ENCODE measurements at regions not wholly inside any gene's neighbourhood (a gene's known extent, or its start where the extent isn't known, plus 50 kb on each side); places are given as distances from the start of the nearest gene placed in this dataset.
"Not testable (repeated sequence)": the region's sequence is repeated elsewhere in the genome, so short reads cannot be mapped to it uniquely, and the experiment has no call there.

DNA sequence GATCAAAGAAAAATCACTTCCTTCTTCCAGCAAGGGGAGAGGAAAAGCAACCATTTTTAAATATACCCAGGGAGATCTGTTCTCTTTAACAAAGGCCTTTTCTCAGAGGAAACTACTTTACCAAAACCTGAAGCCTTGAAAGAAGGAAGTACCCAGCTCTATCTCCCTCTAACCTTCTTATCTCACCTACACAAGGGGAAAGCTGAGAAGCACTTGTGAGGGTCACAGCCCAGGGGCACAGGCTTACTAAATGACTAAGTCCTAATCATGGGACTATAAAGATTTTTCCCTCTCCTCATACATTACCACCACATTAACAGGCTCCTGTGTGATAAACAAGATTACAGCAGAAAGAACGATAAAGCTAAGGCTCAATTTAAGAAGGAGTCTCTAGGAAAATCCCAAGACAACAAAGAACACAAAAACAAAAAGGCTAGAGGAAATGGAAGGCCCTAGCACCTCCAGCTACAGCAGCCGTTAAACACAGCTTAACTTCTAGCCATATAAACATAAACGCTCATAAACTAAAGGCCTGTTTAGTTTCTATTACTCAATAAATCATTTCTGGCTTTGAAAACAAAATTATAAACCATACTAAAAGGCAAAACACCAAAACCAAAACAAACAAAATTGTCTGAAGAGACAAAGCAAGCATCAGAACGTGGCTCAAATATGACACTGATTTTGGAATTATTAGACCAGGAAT, 284.9 kb upstream of the ECI2 start:
- WGBS, result 76% methylated on average over 4 of the region's 4 CpGs
- H3K27ac ChIP-seq (ENCODE audit: low read length, poor library complexity, severe bottlenecking), result no peak overlapping the region

DNA sequence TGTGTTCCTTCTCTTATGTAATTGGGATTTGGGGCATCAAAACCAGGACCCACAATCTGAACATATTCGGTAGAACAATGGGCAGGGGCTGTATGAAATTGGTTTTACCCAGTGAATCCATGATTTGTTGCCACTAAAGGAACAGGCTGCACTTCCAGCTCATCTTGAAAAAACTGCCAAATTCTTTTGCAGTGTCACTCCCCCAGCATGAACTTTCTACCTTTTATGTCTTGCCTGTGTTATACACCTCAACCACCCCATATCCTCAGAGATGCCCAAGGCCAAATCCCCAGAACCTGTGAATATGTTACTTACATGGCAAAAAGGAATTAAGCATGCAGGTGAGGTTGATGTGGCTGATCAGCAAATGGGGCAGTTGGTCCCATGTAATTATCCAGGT, 280.2 kb upstream of the ECI2 start:
- Histone ChIP-seq H4K8ac (ENCODE audit: low read length) (no peak overlapping the region), H3K9ac (ENCODE audit: low read length) (no peak overlapping the region), H2BK120ac (ENCODE audit: low read depth, low read length) (no peak overlapping the region), H2AFZ (ENCODE audit: low read depth, low read length) (no peak overlapping the region), H4K91ac (ENCODE audit: low read length) (no peak overlapping the region), H2BK5ac (ENCODE audit: low read depth, low read length, poor library complexity, severe bottlenecking) (no peak overlapping the region), H3K27ac (ENCODE audit: low read length, poor library complexity, severe bottlenecking) (no peak overlapping the region), H3K14ac (ENCODE audit: low read length in 2 of 2) (no peak overlapping the region), H2BK12ac (ENCODE audit: low read length in 2 of 2) (no peak overlapping the region), H3K18ac (ENCODE audit: low read depth in 1 of 2, low read length in 2 of 2) (no peak overlapping the region), H3K79me1 (replicated peaks; ENCODE audit: low read length, poor library complexity, severe bottlenecking) (no peaks in the 10 kb centered on the region), H3K23ac (ENCODE audit: low read length in 2 of 2) (no peak overlapping the region), H2BK15ac (ENCODE audit: low read depth, poor library complexity, severe bottlenecking) (no peak overlapping the region), H3K36me3 (ENCODE audit: control insufficient read depth in 1 of 2, insufficient read depth in 2 of 2, low read depth in 1 of 2, low read length in 2 of 2) (no peaks in the 10 kb centered on the region), H3K4me3 (ENCODE audit: insufficient read depth in 1 of 2, low read depth in 1 of 2, low read length in 2 of 2) (no peak overlapping the region), H2AK5ac (ENCODE audit: low read length, severe bottlenecking) (no peak overlapping the region), H3K4me2 (ENCODE audit: low read length, poor library complexity, severe bottlenecking) (no peak overlapping the region), H3K4me1 (ENCODE audit: control insufficient read depth, insufficient read depth, low read depth, low read length) (no peaks in the 10 kb centered on the region), H3K27me3 (ENCODE audit: control insufficient read depth in 1 of 2, insufficient read depth in 1 of 2, low read length in 2 of 2) (no peaks in the 10 kb centered on the region), H3K4ac (ENCODE audit: low read depth in 1 of 2, low read length in 2 of 2) (no peak overlapping the region), H3K9me3 (ENCODE audit: control insufficient read depth, low read length) (no peaks in the 10 kb centered on the region)
- no peak for DNase-seq
- 71% methylated on average over 1 of the region's 1 CpG for WGBS

More for the DNA sequence above, 284.9 kb upstream of the ECI2 start:
- H3K18ac ChIP-seq (ENCODE audit: low read depth in 1 of 2, low read length in 2 of 2), result no peak overlapping the region
- no peak overlapping the region for H2AFZ ChIP-seq (ENCODE audit: low read depth, low read length)
- H3K14ac ChIP-seq (ENCODE audit: low read length in 2 of 2), result no peak overlapping the region
- H3K9me3 ChIP-seq (ENCODE audit: control insufficient read depth, low read length), result no peaks in the 10 kb centered on the region
- no peaks in the 10 kb centered on the region for H3K4me1 ChIP-seq (ENCODE audit: control insufficient read depth, insufficient read depth, low read depth, low read length)
- H3K27me3 ChIP-seq (ENCODE audit: control insufficient read depth in 1 of 2, insufficient read depth in 1 of 2, low read length in 2 of 2), result no peaks in the 10 kb centered on the region
- no peak overlapping the region for H3K4ac ChIP-seq (ENCODE audit: low read depth in 1 of 2, low read length in 2 of 2)
- H2BK12ac ChIP-seq (ENCODE audit: low read length in 2 of 2), result no peak overlapping the region
- H2BK120ac ChIP-seq (ENCODE audit: low read depth, low read length), result no peak overlapping the region
- DNase-seq, result no peak
- H2BK5ac ChIP-seq (ENCODE audit: low read depth, low read length, poor library complexity, severe bottlenecking), result no peak overlapping the region
- no peak overlapping the region for H3K9ac ChIP-seq (ENCODE audit: low read length)
- no peak overlapping the region for H3K23ac ChIP-seq (ENCODE audit: low read length in 2 of 2)
- no peak overlapping the region for H4K8ac ChIP-seq (ENCODE audit: low read length)
- no peak overlapping the region for H2AK5ac ChIP-seq (ENCODE audit: low read length, severe bottlenecking)
- H2BK15ac ChIP-seq (ENCODE audit: low read depth, poor library complexity, severe bottlenecking), result no peak overlapping the region
- H4K91ac ChIP-seq (ENCODE audit: low read length), result no peak overlapping the region
- no peaks in the 10 kb centered on the region for H3K36me3 ChIP-seq (ENCODE audit: control insufficient read depth in 1 of 2, insufficient read depth in 2 of 2, low read depth in 1 of 2, low read length in 2 of 2)
- no peak overlapping the region for H3K4me2 ChIP-seq (ENCODE audit: low read length, poor library complexity, severe bottlenecking)
- H3K4me3 ChIP-seq (ENCODE audit: insufficient read depth in 1 of 2, low read depth in 1 of 2, low read length in 2 of 2), result no peak overlapping the region
- H3K79me1 ChIP-seq (replicated peaks; ENCODE audit: low read length, poor library complexity, severe bottlenecking), result no peaks in the 10 kb centered on the region

DNA sequence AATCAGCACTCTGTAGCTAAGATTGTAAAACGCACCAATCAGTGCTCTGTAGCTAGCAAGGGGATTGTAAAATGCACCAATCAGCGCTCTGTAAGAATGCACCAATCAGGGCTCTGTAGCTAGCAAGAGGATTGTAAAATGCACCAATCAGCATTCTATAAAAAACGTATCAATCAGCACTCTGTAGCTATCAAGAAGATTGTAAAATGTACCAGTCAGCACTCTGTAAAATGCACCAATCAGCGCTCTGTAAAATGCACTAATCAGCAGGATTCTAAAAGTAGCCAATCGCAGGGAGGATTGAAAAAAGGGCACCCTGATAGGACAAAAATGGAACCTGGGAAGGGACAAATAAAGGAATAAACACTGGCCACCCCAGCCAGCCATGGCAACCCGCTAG, 278.7 kb upstream of the ECI2 start:
- not testable (repeated sequence) for H4K91ac ChIP-seq (ENCODE audit: low read length); H3K4me3 ChIP-seq (ENCODE audit: insufficient read depth in 1 of 2, low read depth in 1 of 2, low read length in 2 of 2); DNase-seq; H3K23ac ChIP-seq (ENCODE audit: low read length in 2 of 2); H2BK15ac ChIP-seq (ENCODE audit: low read depth, poor library complexity, severe bottlenecking); H2AFZ ChIP-seq (ENCODE audit: low read depth, low read length); H2BK120ac ChIP-seq (ENCODE audit: low read depth, low read length); H4K8ac ChIP-seq (ENCODE audit: low read length); H3K79me1 ChIP-seq (replicated peaks; ENCODE audit: low read length, poor library complexity, severe bottlenecking); H3K9me3 ChIP-seq (ENCODE audit: control insufficient read depth, low read length); H2BK5ac ChIP-seq (ENCODE audit: low read depth, low read length, poor library complexity, severe bottlenecking); H3K27me3 ChIP-seq (ENCODE audit: control insufficient read depth in 1 of 2, insufficient read depth in 1 of 2, low read length in 2 of 2); H3K14ac ChIP-seq (ENCODE audit: low read length in 2 of 2); H2AK5ac ChIP-seq (ENCODE audit: low read length, severe bottlenecking); H3K18ac ChIP-seq (ENCODE audit: low read depth in 1 of 2, low read length in 2 of 2); H3K9ac ChIP-seq (ENCODE audit: low read length); H3K27ac ChIP-seq (ENCODE audit: low read length, poor library complexity, severe bottlenecking); H3K4me2 ChIP-seq (ENCODE audit: low read length, poor library complexity, severe bottlenecking); H3K4me1 ChIP-seq (ENCODE audit: control insufficient read depth, insufficient read depth, low read depth, low read length); H2BK12ac ChIP-seq (ENCODE audit: low read length in 2 of 2); H3K36me3 ChIP-seq (ENCODE audit: control insufficient read depth in 1 of 2, insufficient read depth in 2 of 2, low read depth in 1 of 2, low read length in 2 of 2); H3K4ac ChIP-seq (ENCODE audit: low read depth in 1 of 2, low read length in 2 of 2)
- WGBS, result 93% methylated on average over 6 of the region's 6 CpGs

DNA sequence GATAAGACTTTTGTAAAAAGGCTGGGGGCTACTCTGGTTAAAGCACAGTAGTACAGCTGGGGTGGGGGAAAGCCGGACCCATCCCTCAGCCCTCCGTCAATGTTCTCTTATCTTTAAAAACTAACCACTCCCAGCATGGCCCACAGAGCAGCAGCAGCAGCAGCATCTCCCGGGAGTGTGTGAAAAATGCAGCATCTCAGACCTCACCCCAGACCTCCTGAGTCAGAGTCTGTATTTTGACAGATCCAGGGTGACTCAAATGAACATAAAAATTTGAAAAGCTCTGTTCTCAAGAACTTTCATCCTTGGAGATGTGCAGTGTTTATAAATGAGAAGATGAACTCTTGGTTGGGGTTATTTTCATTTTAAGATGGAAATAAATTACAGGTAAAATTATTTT, 277.7 kb upstream of the ECI2 start:
- no peak overlapping the region for H4K8ac ChIP-seq (ENCODE audit: low read length)
- no peak overlapping the region for H3K4ac ChIP-seq (ENCODE audit: low read depth in 1 of 2, low read length in 2 of 2)
- no peaks in the 10 kb centered on the region for H3K36me3 ChIP-seq (ENCODE audit: control insufficient read depth in 1 of 2, insufficient read depth in 2 of 2, low read depth in 1 of 2, low read length in 2 of 2)
- H3K9ac ChIP-seq (ENCODE audit: low read length), result no peak overlapping the region
- no peaks in the 10 kb centered on the region for H3K4me1 ChIP-seq (ENCODE audit: control insufficient read depth, insufficient read depth, low read depth, low read length)
- H2BK12ac ChIP-seq (ENCODE audit: low read length in 2 of 2), result no peak overlapping the region
- no peak overlapping the region for H2BK5ac ChIP-seq (ENCODE audit: low read depth, low read length, poor library complexity, severe bottlenecking)
- H2BK15ac ChIP-seq (ENCODE audit: low read depth, poor library complexity, severe bottlenecking), result no peak overlapping the region
- H3K79me1 ChIP-seq (replicated peaks; ENCODE audit: low read length, poor library complexity, severe bottlenecking), result no peaks in the 10 kb centered on the region
- no peak overlapping the region for H3K18ac ChIP-seq (ENCODE audit: low read depth in 1 of 2, low read length in 2 of 2)
- no peak overlapping the region for H3K27ac ChIP-seq (ENCODE audit: low read length, poor library complexity, severe bottlenecking)
- H3K14ac ChIP-seq (ENCODE audit: low read length in 2 of 2), result no peak overlapping the region
- no peak overlapping the region for H2AFZ ChIP-seq (ENCODE audit: low read depth, low read length)
- H3K9me3 ChIP-seq (ENCODE audit: control insufficient read depth, low read length), result no peaks in the 10 kb centered on the region
- DNase-seq, result peak; percentile 49
- H2BK120ac ChIP-seq (ENCODE audit: low read depth, low read length), result no peak overlapping the region
- no peaks in the 10 kb centered on the region for H3K27me3 ChIP-seq (ENCODE audit: control insufficient read depth in 1 of 2, insufficient read depth in 1 of 2, low read length in 2 of 2)
- 41% methylated on average over 3 of the region's 3 CpGs for WGBS
- no peak overlapping the region for H3K4me2 ChIP-seq (ENCODE audit: low read length, poor library complexity, severe bottlenecking)
- no peak overlapping the region for H2AK5ac ChIP-seq (ENCODE audit: low read length, severe bottlenecking)
- no peak overlapping the region for H4K91ac ChIP-seq (ENCODE audit: low read length)
- H3K23ac ChIP-seq (ENCODE audit: low read length in 2 of 2), result no peak overlapping the region
- H3K4me3 ChIP-seq (ENCODE audit: insufficient read depth in 1 of 2, low read depth in 1 of 2, low read length in 2 of 2), result no peak overlapping the region

Measured in mesenchymal stem cell (in vitro differentiated cells and primary cell).